HUDEP-2 (cell line): ENCODE measurements at regions not wholly inside any gene's neighbourhood (a gene's known extent, or its start where the extent isn't known, plus 50 kb on each side); places are given as distances from the start of the nearest gene placed in this dataset.
"Not testable (repeated sequence)": the region's sequence is repeated elsewhere in the genome, so short reads cannot be mapped to it uniquely, and the experiment has no call there.

ENCODE experiments used
- DNase-seq, 76 experiments: peaks; one replicate each; lab custom pipeline; 2025; ENCODE audit not compliant: unreplicated experiment in 76 of 76; lab: John Stamatoyannopoulos, UW

GRCh38 chr13:112254900-112255299 lies 121.3 kb upstream of the SPACA7 start:
- DNase-seq = no peak

- DNase-seq = no peak
Observed at GRCh38 chr13:112255550-112256120, 120.5 kb upstream of the SPACA7 start.

GRCh38 chr13:112256716-112257494 lies 119.2 kb upstream of the SPACA7 start:
- DNase-seq = no peak

- no peak for DNase-seq
Observed at GRCh38 chr13:112259511-112259910, 116.6 kb upstream of the SPACA7 start.

- DNase-seq = no peak
Observed at GRCh38 chr13:112260108-112261055, 115.8 kb upstream of the SPACA7 start.

GRCh38 chr13:112261924-112262323 lies 114.2 kb upstream of the SPACA7 start:
- no peak for DNase-seq

- DNase-seq = no peak
Observed at GRCh38 chr13:112263152-112263551, 113.0 kb upstream of the SPACA7 start.

GRCh38 chr13:112267660-112268059 lies 108.5 kb upstream of the SPACA7 start:
- DNase-seq = no peak

- DNase-seq = no peak
Observed at GRCh38 chr13:112270951-112271350, 105.2 kb upstream of the SPACA7 start.

- DNase-seq = not testable (repeated sequence)
Observed at GRCh38 chr13:112286733-112287132, 89.4 kb upstream of the SPACA7 start.

GRCh38 chr13:112320303-112320702 lies 55.9 kb upstream of the SPACA7 start:
- DNase-seq = no peak

GRCh38 chr13:112322557-112322956 lies 53.6 kb upstream of the SPACA7 start:
- no peak for DNase-seq

GRCh38 chr13:112324116-112324515 lies 52.0 kb upstream of the SPACA7 start:
- no peak for DNase-seq

- DNase-seq = no peak
Observed at GRCh38 chr13:112325142-112325808, 50.9 kb upstream of the SPACA7 start.

- no peak for DNase-seq
Observed at GRCh38 chr13:112325920-112326645, 50.1 kb upstream of the SPACA7 start.
